ENCODE measurements at regions not wholly inside any gene's neighbourhood (a gene's known extent, or its start where the extent isn't known, plus 50 kb on each side); places are given as distances from the start of the nearest gene placed in this dataset.

DNA sequence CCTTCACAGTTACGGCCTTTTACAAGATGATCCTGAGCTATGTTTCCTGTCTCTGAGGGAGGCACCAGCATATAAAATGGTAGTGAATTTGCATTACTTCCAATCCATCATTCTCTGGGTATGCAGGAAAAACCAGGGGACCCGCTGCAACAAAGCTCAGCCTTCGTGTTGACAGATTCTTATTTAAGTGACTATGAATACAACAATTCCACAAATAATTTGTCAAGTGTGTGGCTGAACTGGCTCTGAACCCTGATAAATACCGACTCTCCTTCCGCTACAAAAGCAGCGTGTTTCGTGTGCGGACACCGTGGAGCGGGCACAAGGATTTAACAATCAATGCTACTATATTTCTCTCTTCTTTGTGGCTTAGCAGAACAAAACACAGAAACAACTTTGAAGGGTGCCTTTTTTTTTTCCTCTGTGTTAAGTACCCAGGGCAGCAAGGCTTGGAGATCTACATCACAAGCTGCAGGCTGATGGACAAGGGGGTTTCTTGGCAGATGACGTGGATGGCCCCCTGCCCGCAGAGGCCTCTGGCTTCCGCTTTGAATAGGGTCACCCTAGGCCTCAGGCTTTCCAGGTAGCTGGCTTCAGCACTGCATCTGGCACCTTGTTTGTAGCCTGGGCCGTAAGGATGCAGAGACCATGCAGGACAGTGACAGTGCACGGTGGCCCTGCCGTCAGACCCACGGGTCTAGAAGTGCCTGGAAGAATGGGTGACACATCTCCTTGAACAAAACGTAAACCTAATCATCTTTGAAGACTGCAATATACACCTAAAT is 280.5 kb upstream of the TSHZ3 start:
- H3K27me3 Mint-ChIP-seq = no peaks in the 10 kb centered on the region
- H3K9me3 Mint-ChIP-seq = no peaks in the 10 kb centered on the region
- no peaks in the 10 kb centered on the region for H3K4me1 Mint-ChIP-seq
- no peaks in the 10 kb centered on the region for H3K36me3 Mint-ChIP-seq
- no peak overlapping the region for H3K27ac Mint-ChIP-seq
- DNase-seq = no peak
- H3K4me3 Mint-ChIP-seq = no peak overlapping the region

- Mint-ChIP-seq H3K4me3 (no peak overlapping the region), H3K36me3 (no peaks in the 10 kb centered on the region), H3K9me3 (no peaks in the 10 kb centered on the region), H3K4me1 (no peaks in the 10 kb centered on the region), H3K27ac (no peak overlapping the region), H3K27me3 (peaks cover 3% of the 10 kb centered on the region)
- DNase-seq = no peak
Observed at GRCh38 chr19:31633014-31633413, 283.8 kb upstream of the TSHZ3 start.

- Mint-ChIP-seq H3K9me3 (no peaks in the 10 kb centered on the region), H3K4me1 (no peaks in the 10 kb centered on the region), H3K27me3 (peaks cover 23% of the 10 kb centered on the region), H3K36me3 (no peaks in the 10 kb centered on the region), H3K27ac (no peak overlapping the region), H3K4me3 (no peak overlapping the region)
- no peak for DNase-seq
Observed at GRCh38 chr19:31639306-31639705, 290.1 kb upstream of the TSHZ3 start.

DNA sequence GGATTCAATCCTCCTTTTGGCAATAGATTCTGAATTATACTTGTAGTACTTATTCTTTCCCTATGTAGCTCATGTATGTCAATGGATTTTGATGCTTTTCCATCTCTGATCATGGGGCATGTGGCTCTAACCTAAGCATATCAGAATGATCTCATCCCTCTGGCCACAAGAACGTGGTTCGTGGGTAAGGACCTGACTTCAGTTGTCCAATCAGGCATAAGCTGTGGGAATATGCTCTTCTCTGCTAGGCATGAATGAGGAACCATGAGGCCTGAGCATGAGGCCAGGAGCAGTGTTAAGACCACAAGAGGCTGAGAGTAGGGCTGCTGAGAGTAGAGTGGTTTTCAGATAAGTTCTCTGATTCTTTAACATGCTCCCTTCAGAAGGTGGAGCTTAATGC is 292.4 kb upstream of the TSHZ3 start:
- Mint-ChIP-seq H3K27me3 (peaks cover 24% of the 10 kb centered on the region), H3K4me3 (no peak overlapping the region), H3K27ac (no peak overlapping the region), H3K36me3 (no peaks in the 10 kb centered on the region), H3K4me1 (no peaks in the 10 kb centered on the region), H3K9me3 (peaks cover 5% of the 10 kb centered on the region)
- no peak for DNase-seq

- Mint-ChIP-seq H3K36me3 (no peaks in the 10 kb centered on the region), H3K27ac (no peak overlapping the region), H3K4me1 (no peaks in the 10 kb centered on the region), H3K4me3 (no peak overlapping the region), H3K9me3 (peaks cover 5% of the 10 kb centered on the region), H3K27me3 (peaks cover 6% of the 10 kb centered on the region)
- no peak for DNase-seq
Observed at GRCh38 chr19:31648347-31648746, 299.1 kb upstream of the TSHZ3 start.

DNA sequence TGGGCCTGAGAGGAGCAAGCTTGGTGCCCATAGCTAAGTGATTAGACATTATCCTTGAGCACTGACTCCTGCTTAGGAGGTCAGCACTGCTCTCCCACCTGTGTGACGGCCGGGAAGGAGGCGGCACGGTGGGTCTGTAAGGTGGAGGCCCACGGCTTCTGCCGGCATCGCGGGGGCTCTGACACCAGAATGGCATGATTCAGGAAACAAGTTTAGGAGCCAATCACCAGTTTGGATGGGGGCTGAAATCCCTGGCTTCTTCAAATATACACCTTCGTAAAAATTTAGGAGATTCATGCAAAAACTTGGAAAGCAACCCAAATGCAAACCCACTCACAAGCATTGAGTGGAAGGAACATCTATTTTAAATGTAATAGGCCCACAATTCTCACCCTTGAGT is 307.3 kb upstream of the TSHZ3 start:
- Mint-ChIP-seq H3K4me3 (no peak overlapping the region), H3K4me1 (no peaks in the 10 kb centered on the region), H3K36me3 (no peaks in the 10 kb centered on the region), H3K27me3 (no peaks in the 10 kb centered on the region), H3K9me3 (no peaks in the 10 kb centered on the region), H3K27ac (no peak overlapping the region)
- DNase-seq = no peak

- DNase-seq = no peak
- no peaks in the 10 kb centered on the region for H3K36me3 Mint-ChIP-seq
- H3K4me1 Mint-ChIP-seq = no peaks in the 10 kb centered on the region
- no peaks in the 10 kb centered on the region for H3K27me3 Mint-ChIP-seq
- no peak overlapping the region for H3K27ac Mint-ChIP-seq
- no peaks in the 10 kb centered on the region for H3K9me3 Mint-ChIP-seq
- no peak overlapping the region for H3K4me3 Mint-ChIP-seq
Observed at GRCh38 chr19:31658993-31659896, 310.0 kb upstream of the TSHZ3 start.

GRCh38 chr19:31659897-31660210 is 310.6 kb upstream of the TSHZ3 start:
- Mint-ChIP-seq H3K27me3 (no peaks in the 10 kb centered on the region), H3K27ac (no peak overlapping the region)

DNA sequence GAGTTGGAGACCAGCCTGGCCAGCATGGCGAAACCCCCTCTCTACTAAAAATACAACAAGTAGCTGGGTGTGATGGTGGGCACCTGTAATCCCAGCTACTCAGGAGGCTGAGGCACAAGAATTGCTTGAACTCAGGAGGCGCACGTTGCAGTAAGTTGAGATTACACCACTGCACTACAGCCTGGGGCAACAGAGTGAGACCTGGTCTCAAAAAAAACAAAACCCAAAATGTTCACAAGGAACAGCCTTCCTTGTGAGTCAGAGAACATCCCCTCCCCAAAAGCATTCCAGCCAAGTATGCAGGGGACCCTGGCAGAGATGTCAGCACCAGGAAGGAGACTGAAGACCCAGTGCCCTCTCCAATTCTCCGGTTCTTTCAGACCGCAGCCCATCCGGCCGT is 314.9 kb upstream of the TSHZ3 start:
- Mint-ChIP-seq H3K27me3 (no peaks in the 10 kb centered on the region), H3K4me3 (no peak overlapping the region), H3K4me1 (no peaks in the 10 kb centered on the region), H3K9me3 (no peaks in the 10 kb centered on the region), H3K36me3 (no peaks in the 10 kb centered on the region), H3K27ac (no peak overlapping the region)
- no peak for DNase-seq

More at GRCh38 chr19:31659897-31660210, 310.6 kb upstream of the TSHZ3 start:
- DNase-seq = no peak
- no peaks in the 10 kb centered on the region for H3K4me1 Mint-ChIP-seq
- no peaks in the 10 kb centered on the region for H3K9me3 Mint-ChIP-seq
- H3K36me3 Mint-ChIP-seq = no peaks in the 10 kb centered on the region
- H3K4me3 Mint-ChIP-seq = no peak overlapping the region

DNA sequence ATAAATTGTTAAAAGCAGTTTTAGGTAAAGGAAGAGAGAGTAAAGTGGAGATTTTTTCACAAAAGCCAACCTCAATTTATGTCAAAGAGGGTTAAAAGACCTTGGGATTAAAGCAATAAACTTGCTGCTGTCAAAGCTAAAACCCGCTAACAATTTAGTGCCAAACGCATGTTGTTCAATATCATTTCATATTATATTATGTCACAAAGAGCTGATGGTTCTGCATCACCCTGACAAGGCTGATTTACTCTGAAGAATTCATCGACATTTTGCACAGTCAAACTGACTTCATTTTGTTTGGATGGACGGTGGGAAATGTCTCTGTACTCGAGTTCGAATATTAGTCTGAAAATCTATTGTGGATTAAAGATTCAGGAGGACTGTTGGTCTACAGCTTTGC is 315.8 kb upstream of the TSHZ3 start:
- no peaks in the 10 kb centered on the region for H3K36me3 Mint-ChIP-seq
- H3K9me3 Mint-ChIP-seq = no peaks in the 10 kb centered on the region
- no peak overlapping the region for H3K4me3 Mint-ChIP-seq
- H3K4me1 Mint-ChIP-seq = no peaks in the 10 kb centered on the region
- DNase-seq = no peak
- H3K27ac Mint-ChIP-seq = no peak overlapping the region
- no peaks in the 10 kb centered on the region for H3K27me3 Mint-ChIP-seq

DNA sequence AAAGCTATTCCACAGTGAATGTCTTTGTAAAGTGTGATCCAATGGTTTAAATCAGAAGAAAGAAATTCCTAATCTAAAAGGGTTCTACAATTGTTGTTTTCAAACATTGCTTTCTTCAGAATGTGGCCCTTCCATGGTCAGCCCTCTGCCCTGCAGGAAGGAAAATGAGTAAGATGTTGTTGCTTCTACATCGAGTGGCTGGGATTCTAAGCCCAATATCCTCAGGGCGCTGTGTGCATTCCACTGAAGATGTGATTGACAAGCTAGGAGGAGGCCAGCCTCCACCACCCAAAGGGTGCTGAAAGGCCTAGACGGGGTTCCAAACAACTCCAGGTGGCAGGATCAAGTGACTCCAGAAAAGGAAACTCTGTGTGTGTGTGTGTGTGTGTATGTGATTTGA is 316.9 kb upstream of the TSHZ3 start:
- Mint-ChIP-seq H3K27me3 (no peaks in the 10 kb centered on the region), H3K9me3 (no peaks in the 10 kb centered on the region), H3K4me1 (no peaks in the 10 kb centered on the region), H3K36me3 (no peaks in the 10 kb centered on the region), H3K27ac (no peak overlapping the region), H3K4me3 (no peak overlapping the region)
- DNase-seq = no peak

GRCh38 chr19:31667106-31667505 is 317.9 kb upstream of the TSHZ3 start:
- H3K27ac Mint-ChIP-seq = no peak overlapping the region
- DNase-seq = no peak
- H3K9me3 Mint-ChIP-seq = no peaks in the 10 kb centered on the region
- no peaks in the 10 kb centered on the region for H3K4me1 Mint-ChIP-seq
- H3K27me3 Mint-ChIP-seq = no peaks in the 10 kb centered on the region
- H3K4me3 Mint-ChIP-seq = no peak overlapping the region
- no peaks in the 10 kb centered on the region for H3K36me3 Mint-ChIP-seq

DNA sequence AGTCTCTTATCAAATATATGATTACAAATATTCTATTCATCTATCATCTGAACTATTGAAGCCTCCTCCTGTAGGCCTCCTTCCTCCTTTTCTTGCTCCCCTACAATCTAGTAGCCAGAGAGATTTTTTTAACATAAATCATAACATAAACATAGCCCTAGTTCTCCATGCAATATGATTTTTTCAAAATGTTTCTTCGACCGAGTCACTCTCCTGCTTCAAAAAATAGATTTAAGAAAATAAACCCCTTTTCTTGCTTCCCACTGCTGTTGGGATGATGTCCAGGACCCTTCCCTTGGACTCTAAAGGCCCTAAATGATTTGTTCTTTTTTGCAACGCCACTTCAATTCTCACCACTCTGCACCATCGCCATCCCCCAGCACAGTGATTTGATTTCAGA is 319.7 kb upstream of the TSHZ3 start:
- no peak overlapping the region for H3K27ac Mint-ChIP-seq
- no peaks in the 10 kb centered on the region for H3K9me3 Mint-ChIP-seq
- no peak overlapping the region for H3K4me3 Mint-ChIP-seq
- H3K36me3 Mint-ChIP-seq = no peaks in the 10 kb centered on the region
- no peaks in the 10 kb centered on the region for H3K4me1 Mint-ChIP-seq
- no peak for DNase-seq
- no peaks in the 10 kb centered on the region for H3K27me3 Mint-ChIP-seq

GRCh38 chr19:31670931-31671330 is 321.7 kb upstream of the TSHZ3 start:
- no peak for DNase-seq

GRCh38 chr19:31671411-31672035 is 322.3 kb upstream of the TSHZ3 start:
- Mint-ChIP-seq H3K36me3 (no peaks in the 10 kb centered on the region), H3K4me1 (no peaks in the 10 kb centered on the region), H3K27ac (no peak overlapping the region), H3K27me3 (no peaks in the 10 kb centered on the region), H3K9me3 (no peaks in the 10 kb centered on the region), H3K4me3 (no peak overlapping the region)
- DNase-seq = no peak

More at GRCh38 chr19:31670931-31671330, 321.7 kb upstream of the TSHZ3 start:
- Mint-ChIP-seq H3K27me3 (no peaks in the 10 kb centered on the region), H3K4me3 (no peak overlapping the region), H3K4me1 (no peaks in the 10 kb centered on the region), H3K27ac (no peak overlapping the region), H3K36me3 (no peaks in the 10 kb centered on the region), H3K9me3 (no peaks in the 10 kb centered on the region)
